ENCODE measurements at regions not wholly inside any gene's neighbourhood (a gene's known extent, or its start where the extent isn't known, plus 50 kb on each side); places are given as distances from the start of the nearest gene placed in this dataset.

DNA sequence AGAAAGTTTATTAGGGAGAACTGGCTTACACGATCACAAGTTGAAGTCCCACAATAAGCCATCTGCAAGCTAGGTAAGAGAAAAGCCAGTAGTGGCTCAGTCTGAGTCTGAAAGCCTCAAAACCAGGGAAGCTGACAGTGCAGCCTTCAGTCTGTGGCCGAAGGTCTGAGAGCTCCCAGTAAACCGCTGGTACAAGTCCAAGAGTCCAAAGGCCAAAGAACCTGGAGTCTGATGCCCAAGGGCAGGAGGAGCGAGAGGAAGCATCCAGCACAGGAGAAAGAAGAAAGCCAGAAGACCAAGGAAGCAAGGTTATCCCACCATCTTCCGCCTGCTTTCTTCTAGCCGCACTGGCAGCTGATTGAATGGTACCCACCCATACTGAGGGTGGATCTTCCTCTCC lies 97.3 kb upstream of the FBN2 start:
- no peaks in the 10 kb centered on the region for H3K79me2 ChIP-seq (ENCODE audit: insufficient read depth, low read depth)
- H3K27ac ChIP-seq = no peak overlapping the region
- no peaks in the 10 kb centered on the region for H3K4me1 ChIP-seq (ENCODE audit: low read depth, poor library complexity, severe bottlenecking)
- H3K9ac ChIP-seq = no peak overlapping the region
- H2AFZ ChIP-seq (ENCODE audit: low read depth) = no peak overlapping the region
- no peaks in the 10 kb centered on the region for H4K20me1 ChIP-seq (ENCODE audit: insufficient read depth)
- TF ChIP-seq CTCF (conservative IDR thresholded peaks at IDR 0.05; ENCODE audit: low read depth, low read length) = no peak
- no peaks in the 10 kb centered on the region for H3K36me3 ChIP-seq (ENCODE audit: insufficient read depth)
- H3K4me3 ChIP-seq (IDR thresholded peaks at IDR 0.05; ENCODE audit: insufficient read depth, low read depth, low read length) = no peak overlapping the region
- no peak overlapping the region for H3K4me2 ChIP-seq
- no peaks in the 10 kb centered on the region for H3K27me3 ChIP-seq (ENCODE audit: insufficient read depth, low read depth)

- Histone ChIP-seq H3K36me3 (ENCODE audit: insufficient read depth) (no peaks in the 10 kb centered on the region), H3K27ac (no peak overlapping the region), H3K4me2 (no peak overlapping the region), H3K4me1 (ENCODE audit: low read depth, poor library complexity, severe bottlenecking) (no peaks in the 10 kb centered on the region), H3K27me3 (ENCODE audit: insufficient read depth, low read depth) (no peaks in the 10 kb centered on the region), H3K4me3 (IDR thresholded peaks at IDR 0.05; ENCODE audit: insufficient read depth, low read depth, low read length) (no peak overlapping the region), H2AFZ (ENCODE audit: low read depth) (no peak overlapping the region), H3K79me2 (ENCODE audit: insufficient read depth, low read depth) (no peaks in the 10 kb centered on the region), H4K20me1 (ENCODE audit: insufficient read depth) (no peaks in the 10 kb centered on the region), H3K9ac (no peak overlapping the region)
- TF ChIP-seq CTCF (conservative IDR thresholded peaks at IDR 0.05; ENCODE audit: low read depth, low read length) = no peak
These were observed 98.3 kb upstream of the FBN2 start for GRCh38 chr5:128636361-128636760.

DNA sequence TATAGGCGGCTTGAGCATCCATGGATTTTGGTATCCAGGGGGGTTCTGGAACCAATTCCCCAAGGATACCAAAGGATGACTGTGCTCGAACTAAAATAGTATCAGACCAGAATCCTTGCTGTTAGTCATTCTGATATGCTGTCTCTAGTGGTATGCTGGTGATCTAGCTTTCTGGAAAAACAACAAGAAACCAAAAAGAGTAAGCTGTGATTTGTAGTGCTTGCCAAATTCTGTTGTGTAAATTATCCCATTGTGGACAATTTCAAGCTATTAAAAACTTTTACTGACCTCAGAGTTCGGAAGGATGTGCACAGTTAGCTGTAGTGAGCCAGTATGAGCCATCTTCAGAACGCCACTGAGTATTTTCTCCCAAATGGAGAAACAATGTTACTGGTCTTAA lies 99.0 kb upstream of the FBN2 start:
- no peaks in the 10 kb centered on the region for H3K27me3 ChIP-seq (ENCODE audit: insufficient read depth, low read depth)
- H3K4me2 ChIP-seq = no peak overlapping the region
- H3K4me3 ChIP-seq (IDR thresholded peaks at IDR 0.05; ENCODE audit: insufficient read depth, low read depth, low read length) = no peak overlapping the region

GRCh38 chr5:128641861-128642260 lies 103.8 kb upstream of the FBN2 start:
- no peaks in the 10 kb centered on the region for H3K4me1 ChIP-seq (ENCODE audit: low read depth, poor library complexity, severe bottlenecking)
- no peak overlapping the region for H3K4me3 ChIP-seq (IDR thresholded peaks at IDR 0.05; ENCODE audit: insufficient read depth, low read depth, low read length)
- H3K9ac ChIP-seq = no peak overlapping the region
- no peak overlapping the region for H3K4me2 ChIP-seq
- H3K27me3 ChIP-seq (ENCODE audit: insufficient read depth, low read depth) = no peaks in the 10 kb centered on the region
- no peak overlapping the region for H2AFZ ChIP-seq (ENCODE audit: low read depth)
- H3K27ac ChIP-seq = no peak overlapping the region
- no peak for TF ChIP-seq CTCF (conservative IDR thresholded peaks at IDR 0.05; ENCODE audit: low read depth, low read length)
- H4K20me1 ChIP-seq (ENCODE audit: insufficient read depth) = no peaks in the 10 kb centered on the region
- H3K36me3 ChIP-seq (ENCODE audit: insufficient read depth) = no peaks in the 10 kb centered on the region
- no peaks in the 10 kb centered on the region for H3K79me2 ChIP-seq (ENCODE audit: insufficient read depth, low read depth)

More for the DNA sequence above, 99.0 kb upstream of the FBN2 start:
- TF ChIP-seq CTCF (conservative IDR thresholded peaks at IDR 0.05; ENCODE audit: low read depth, low read length) = no peak
- no peaks in the 10 kb centered on the region for H3K36me3 ChIP-seq (ENCODE audit: insufficient read depth)
- H3K4me1 ChIP-seq (ENCODE audit: low read depth, poor library complexity, severe bottlenecking) = no peaks in the 10 kb centered on the region
- no peaks in the 10 kb centered on the region for H4K20me1 ChIP-seq (ENCODE audit: insufficient read depth)
- no peak overlapping the region for H2AFZ ChIP-seq (ENCODE audit: low read depth)
- H3K27ac ChIP-seq = no peak overlapping the region
- no peaks in the 10 kb centered on the region for H3K79me2 ChIP-seq (ENCODE audit: insufficient read depth, low read depth)
- no peak overlapping the region for H3K9ac ChIP-seq

GRCh38 chr5:128644863-128645262 lies 106.8 kb upstream of the FBN2 start:
- Histone ChIP-seq H3K27me3 (ENCODE audit: insufficient read depth, low read depth) (no peaks in the 10 kb centered on the region), H3K36me3 (ENCODE audit: insufficient read depth) (no peaks in the 10 kb centered on the region), H3K27ac (no peak overlapping the region), H4K20me1 (ENCODE audit: insufficient read depth) (no peaks in the 10 kb centered on the region), H2AFZ (ENCODE audit: low read depth) (no peak overlapping the region), H3K79me2 (ENCODE audit: insufficient read depth, low read depth) (no peaks in the 10 kb centered on the region), H3K9ac (no peak overlapping the region), H3K4me3 (IDR thresholded peaks at IDR 0.05; ENCODE audit: insufficient read depth, low read depth, low read length) (no peak overlapping the region), H3K4me1 (ENCODE audit: low read depth, poor library complexity, severe bottlenecking) (no peaks in the 10 kb centered on the region), H3K4me2 (no peak overlapping the region)
- TF ChIP-seq CTCF (conservative IDR thresholded peaks at IDR 0.05; ENCODE audit: low read depth, low read length) = no peak
